HCT116 (cell line): ENCODE measurements at regions not wholly inside any gene's neighbourhood (a gene's known extent, or its start where the extent isn't known, plus 50 kb on each side); places are given as distances from the start of the nearest gene placed in this dataset.

Experiments
- EZH2 ChIP-seq: fragments of 200-600 bp; sonication (generic); IDR thresholded peaks from 2 replicates; pipeline ENCODE4 v1.6.1; 2017; ENCODE audit warnings: antibody characterized with exemption, mixed run types
- POLR2AphosphoS5 ChIP-seq: IDR thresholded peaks from 2 replicates; pipeline ENCODE4 v1.6.1; 2011; ENCODE audit warnings: mild to moderate bottlenecking, low read depth, low read length, moderate library complexity
- ZNF274 ChIP-seq: fragments of 200-500 bp; sonication (Bioruptor generic); IDR thresholded peaks from 2 replicates; pipeline ENCODE4 v1.6.1; 2014; ENCODE audit warnings: mild to moderate bottlenecking, low read depth, low read length, inconsistent platforms
- TF ChIP-seq, protein P1 (sequence below), 3 experiments: fragments of 200-600 bp in 1 of 3; sonication (generic) in 1 of 3; IDR thresholded peaks in 2 of 3; conservative IDR thresholded peaks in 1 of 3; 2 replicates each; pipeline ENCODE4 v1.5.1; 2012 to 2017; ENCODE audit warnings: low read depth in 2 of 3, low read length in 2 of 3, antibody characterized with exemption in 1 of 3, borderline replicate concordance in 1 of 3, control low read depth in 1 of 3, mild to moderate bottlenecking in 1 of 3, mixed read lengths in 1 of 3, mixed run types in 1 of 3, moderate library complexity in 1 of 3; ENCODE audit not compliant: insufficient read depth in 1 of 3
- TF ChIP-seq, protein P2 (sequence below): IDR thresholded peaks from 2 replicates; pipeline ENCODE4 v1.6.1; 2012

DNA sequence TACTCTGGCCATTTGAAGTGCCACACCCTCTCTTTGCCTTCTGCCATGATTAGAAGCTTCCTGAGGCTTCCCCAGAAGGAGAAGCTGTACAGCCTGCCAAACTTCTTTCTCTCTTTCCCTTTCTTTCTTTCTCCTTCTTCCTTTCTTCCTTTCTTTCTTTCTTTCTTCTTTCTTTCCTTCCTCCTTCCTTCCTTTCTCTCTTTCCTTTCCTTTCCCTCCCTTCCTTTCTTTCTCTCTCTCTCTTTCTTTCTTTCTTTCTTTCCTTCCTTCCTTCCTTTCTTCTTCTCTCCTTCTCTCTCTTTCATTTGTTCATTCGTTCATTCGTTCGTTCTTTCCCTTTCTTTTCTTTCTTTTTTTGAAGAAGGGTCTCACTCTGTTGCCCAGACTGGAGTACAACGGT lies 931.0 kb downstream of the TTLL7 start:
- TF ChIP-seq, protein P1, sequence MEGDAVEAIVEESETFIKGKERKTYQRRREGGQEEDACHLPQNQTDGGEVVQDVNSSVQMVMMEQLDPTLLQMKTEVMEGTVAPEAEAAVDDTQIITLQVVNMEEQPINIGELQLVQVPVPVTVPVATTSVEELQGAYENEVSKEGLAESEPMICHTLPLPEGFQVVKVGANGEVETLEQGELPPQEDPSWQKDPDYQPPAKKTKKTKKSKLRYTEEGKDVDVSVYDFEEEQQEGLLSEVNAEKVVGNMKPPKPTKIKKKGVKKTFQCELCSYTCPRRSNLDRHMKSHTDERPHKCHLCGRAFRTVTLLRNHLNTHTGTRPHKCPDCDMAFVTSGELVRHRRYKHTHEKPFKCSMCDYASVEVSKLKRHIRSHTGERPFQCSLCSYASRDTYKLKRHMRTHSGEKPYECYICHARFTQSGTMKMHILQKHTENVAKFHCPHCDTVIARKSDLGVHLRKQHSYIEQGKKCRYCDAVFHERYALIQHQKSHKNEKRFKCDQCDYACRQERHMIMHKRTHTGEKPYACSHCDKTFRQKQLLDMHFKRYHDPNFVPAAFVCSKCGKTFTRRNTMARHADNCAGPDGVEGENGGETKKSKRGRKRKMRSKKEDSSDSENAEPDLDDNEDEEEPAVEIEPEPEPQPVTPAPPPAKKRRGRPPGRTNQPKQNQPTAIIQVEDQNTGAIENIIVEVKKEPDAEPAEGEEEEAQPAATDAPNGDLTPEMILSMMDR (IDR thresholded peaks at IDR 0.05 in 2 of 3, conservative IDR thresholded peaks at IDR 0.05 in 1 of 3; ENCODE audit: borderline replicate concordance in 1 of 3, insufficient read depth in 1 of 3, low read depth in 2 of 3, low read length in 2 of 3) = no peak
- TF ChIP-seq ZNF274 (no peak), EZH2 (no peak), POLR2AphosphoS5 (no peak)
- TF ChIP-seq, protein P2, sequence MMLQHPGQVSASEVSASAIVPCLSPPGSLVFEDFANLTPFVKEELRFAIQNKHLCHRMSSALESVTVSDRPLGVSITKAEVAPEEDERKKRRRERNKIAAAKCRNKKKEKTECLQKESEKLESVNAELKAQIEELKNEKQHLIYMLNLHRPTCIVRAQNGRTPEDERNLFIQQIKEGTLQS = no peak
